Nephron progenitor cell (in vitro differentiated cells): ENCODE measurements at regions not wholly inside any gene's neighbourhood (a gene's known extent, or its start where the extent isn't known, plus 50 kb on each side); places are given as distances from the start of the nearest gene placed in this dataset.

Experiments used
- DNase-seq: peaks from one replicate; pipeline ENCODE4 v3.0.0; 2021
- H3K27ac Mint-ChIP-seq: 2 replicates; pipeline ENCODE4 v1.8.0; 2021; ENCODE audit warnings: mild to moderate bottlenecking, moderate library complexity, mixed read lengths
- H3K27me3 Mint-ChIP-seq: 2 replicates; pipeline ENCODE4 v1.8.0; 2021; ENCODE audit warnings: mild to moderate bottlenecking, low read depth, mixed read lengths; ENCODE audit not compliant: poor library complexity
- H3K36me3 Mint-ChIP-seq: 2 replicates; pipeline ENCODE4 v1.8.0; 2021; ENCODE audit warnings: low read depth, mixed read lengths
- H3K4me1 Mint-ChIP-seq: 2 replicates; pipeline ENCODE4 v1.8.0; 2021; ENCODE audit warnings: mixed read lengths
- H3K4me3 Mint-ChIP-seq: 2 replicates; pipeline ENCODE4 v1.8.0; 2021; ENCODE audit warnings: mild to moderate bottlenecking, moderate library complexity, mixed read lengths
- H3K9me3 Mint-ChIP-seq: 2 replicates; pipeline ENCODE4 v1.8.0; 2021; ENCODE audit warnings: mild to moderate bottlenecking, moderate library complexity, mixed read lengths
- TF ChIP-seq, protein P1 (sequence below): fragments of 200-600 bp; sonication (generic); IDR thresholded peaks from 2 replicates; pipeline ENCODE4 v1.5.0; 2021; ENCODE audit warnings: antibody characterized with exemption

- Mint-ChIP-seq H3K9me3 (peaks cover 100% of the 10 kb centered on the region), H3K27ac (no peak overlapping the region), H3K4me3 (no peak overlapping the region), H3K27me3 (no peaks in the 10 kb centered on the region), H3K36me3 (peaks cover 11% of the 10 kb centered on the region), H3K4me1 (no peaks in the 10 kb centered on the region)
- TF ChIP-seq, protein P1, sequence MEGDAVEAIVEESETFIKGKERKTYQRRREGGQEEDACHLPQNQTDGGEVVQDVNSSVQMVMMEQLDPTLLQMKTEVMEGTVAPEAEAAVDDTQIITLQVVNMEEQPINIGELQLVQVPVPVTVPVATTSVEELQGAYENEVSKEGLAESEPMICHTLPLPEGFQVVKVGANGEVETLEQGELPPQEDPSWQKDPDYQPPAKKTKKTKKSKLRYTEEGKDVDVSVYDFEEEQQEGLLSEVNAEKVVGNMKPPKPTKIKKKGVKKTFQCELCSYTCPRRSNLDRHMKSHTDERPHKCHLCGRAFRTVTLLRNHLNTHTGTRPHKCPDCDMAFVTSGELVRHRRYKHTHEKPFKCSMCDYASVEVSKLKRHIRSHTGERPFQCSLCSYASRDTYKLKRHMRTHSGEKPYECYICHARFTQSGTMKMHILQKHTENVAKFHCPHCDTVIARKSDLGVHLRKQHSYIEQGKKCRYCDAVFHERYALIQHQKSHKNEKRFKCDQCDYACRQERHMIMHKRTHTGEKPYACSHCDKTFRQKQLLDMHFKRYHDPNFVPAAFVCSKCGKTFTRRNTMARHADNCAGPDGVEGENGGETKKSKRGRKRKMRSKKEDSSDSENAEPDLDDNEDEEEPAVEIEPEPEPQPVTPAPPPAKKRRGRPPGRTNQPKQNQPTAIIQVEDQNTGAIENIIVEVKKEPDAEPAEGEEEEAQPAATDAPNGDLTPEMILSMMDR: no peak
- DNase-seq: no peak
These were observed 228.3 kb downstream of the TUBA3C start for GRCh38 chr13:18953139-18953930.

- H3K36me3 Mint-ChIP-seq: peaks cover 11% of the 10 kb centered on the region
- H3K27me3 Mint-ChIP-seq: no peaks in the 10 kb centered on the region
- H3K4me1 Mint-ChIP-seq: no peaks in the 10 kb centered on the region
- H3K9me3 Mint-ChIP-seq: peaks cover 99% of the 10 kb centered on the region
- DNase-seq: no peak
- no peak overlapping the region for H3K4me3 Mint-ChIP-seq
- H3K27ac Mint-ChIP-seq: no peak overlapping the region
- TF ChIP-seq, protein P1: no peak
These were observed 229.2 kb downstream of the TUBA3C start for GRCh38 chr13:18952225-18953016.

DNA sequence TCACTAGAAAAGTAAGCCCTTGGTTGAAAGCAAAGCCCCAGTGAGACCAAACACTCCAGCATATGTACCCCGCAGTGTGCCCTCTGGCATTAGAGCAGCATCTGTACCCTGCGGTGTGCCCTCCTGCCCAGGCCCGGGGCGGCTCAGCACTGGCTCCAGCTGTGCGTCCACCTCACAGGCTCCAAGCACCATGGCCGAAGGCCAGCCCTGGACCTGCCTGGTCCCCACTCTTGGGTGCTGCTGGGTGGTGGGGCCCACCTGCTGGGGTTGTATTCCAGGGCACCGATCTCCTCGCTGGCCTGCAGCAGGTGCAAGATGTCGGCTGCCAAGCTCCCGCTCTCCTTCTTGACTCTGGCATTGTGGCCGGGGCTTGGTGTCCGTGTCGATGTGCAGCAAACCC lies 230.2 kb downstream of the TUBA3C start:
- no peak for DNase-seq
- Mint-ChIP-seq H3K27ac (no peak overlapping the region), H3K4me3 (no peak overlapping the region), H3K4me1 (no peaks in the 10 kb centered on the region), H3K27me3 (no peaks in the 10 kb centered on the region), H3K9me3 (peaks cover 92% of the 10 kb centered on the region), H3K36me3 (peaks cover 5% of the 10 kb centered on the region)
- TF ChIP-seq, protein P1: no peak

DNA sequence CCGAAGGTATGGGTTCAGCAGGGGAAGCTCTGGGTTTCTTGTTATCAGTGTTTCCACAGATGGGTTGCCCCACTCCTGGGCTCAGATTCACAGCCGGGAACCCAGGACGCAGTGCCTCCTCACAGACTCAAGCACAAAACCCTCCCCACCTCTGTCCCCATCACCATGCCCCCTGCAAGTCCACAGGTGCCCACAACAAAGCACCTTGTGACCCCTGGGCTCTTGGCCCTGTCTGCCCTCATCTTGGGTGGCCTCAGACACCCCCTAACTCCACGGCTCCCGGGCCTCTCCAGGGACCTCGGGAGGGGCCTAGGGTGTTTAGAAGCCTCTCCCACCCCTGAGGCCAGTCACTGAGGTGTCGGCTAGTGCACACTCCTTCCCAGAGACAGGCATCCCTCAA lies 231.7 kb downstream of the TUBA3C start:
- no peak overlapping the region for H3K27ac Mint-ChIP-seq
- no peaks in the 10 kb centered on the region for H3K4me1 Mint-ChIP-seq
- peaks cover 91% of the 10 kb centered on the region for H3K9me3 Mint-ChIP-seq
- no peaks in the 10 kb centered on the region for H3K27me3 Mint-ChIP-seq
- DNase-seq: no peak
- TF ChIP-seq, protein P1: no peak
- no peak overlapping the region for H3K4me3 Mint-ChIP-seq
- H3K36me3 Mint-ChIP-seq: no peaks in the 10 kb centered on the region

- H3K27me3 Mint-ChIP-seq: no peaks in the 10 kb centered on the region
- no peaks in the 10 kb centered on the region for H3K4me1 Mint-ChIP-seq
- no peak overlapping the region for H3K4me3 Mint-ChIP-seq
- no peak overlapping the region for H3K27ac Mint-ChIP-seq
- H3K36me3 Mint-ChIP-seq: no peaks in the 10 kb centered on the region
- no peak for DNase-seq
- TF ChIP-seq, protein P1: no peak
- H3K9me3 Mint-ChIP-seq: peaks cover 91% of the 10 kb centered on the region
These were observed 232.2 kb downstream of the TUBA3C start for GRCh38 chr13:18949489-18949761.
